HEK293 (cell line): ENCODE measurements at regions not wholly inside any gene's neighbourhood (a gene's known extent, or its start where the extent isn't known, plus 50 kb on each side); places are given as distances from the start of the nearest gene placed in this dataset.

Experiments
- CTCF ChIA-PET: fragments of 350-600 bp; formaldehyde crosslinking; extraction: SDS; loops from one replicate; lab custom pipeline; 2021; ENCODE audit warnings: antibody characterized with exemption; lab: Yijun Ruan, JAX
- POLR2A ChIA-PET: fragments of 300-600 bp; formaldehyde crosslinking; extraction: SDS; loops from one replicate; lab custom pipeline; 2020; ENCODE audit warnings: antibody characterized with exemption, inconsistent platforms; lab: Yijun Ruan, JAX
- H3K27ac ChIP-seq: fragments of 200-500 bp; sonication (Bioruptor generic); 2 replicates; pipeline ENCODE4 v1.5.1; 2014; ENCODE audit warnings: low read depth, low read length, control low read depth, inconsistent platforms; ENCODE audit errors: extremely low read depth
- H3K36me3 ChIP-seq, 2 experiments: fragments of 200-500 bp in 1 of 2; sonication (Bioruptor generic) in 1 of 2; 1 replicate in 1 of 2; 2 replicates in 1 of 2; pipeline ENCODE4 v1.5.1; 2014 to 2017; ENCODE audit warnings: inconsistent platforms in 2 of 2, low read length in 2 of 2; ENCODE audit not compliant: control insufficient read depth in 2 of 2, insufficient read depth in 1 of 2
- H3K4me1 ChIP-seq: fragments of 200-500 bp; sonication (Bioruptor generic); 2 replicates; pipeline ENCODE4 v1.5.1; 2014; ENCODE audit warnings: mild to moderate bottlenecking, low read length, inconsistent platforms; ENCODE audit not compliant: control insufficient read depth, insufficient read depth
- H3K4me3 ChIP-seq: 2 replicates; pipeline ENCODE4 v1.5.1; 2011; ENCODE audit warnings: low read depth, mild to moderate bottlenecking, control low read depth, low read length, moderate library complexity
- H3K9me3 ChIP-seq: fragments of 200-500 bp; sonication (Bioruptor generic); 2 replicates; pipeline ENCODE4 v1.5.1; 2014; ENCODE audit warnings: low read depth, low read length, inconsistent platforms; ENCODE audit not compliant: control insufficient read depth, insufficient read depth
- FEZF1 ChIP-seq: fragments of 450-650 bp; formaldehyde crosslinking; IDR thresholded peaks from 2 replicates; pipeline ENCODE4 v1.5.1; 2016; ENCODE audit warnings: missing biosample characterization, missing genetic modification characterization
- SALL2 ChIP-seq: fragments of 450-650 bp; formaldehyde crosslinking; IDR thresholded peaks from 2 replicates; pipeline ENCODE4 v1.5.0; 2017; ENCODE audit warnings: missing biosample characterization, mild to moderate bottlenecking, missing genetic modification characterization, borderline replicate concordance
- SCRT1 ChIP-seq: fragments of 450-650 bp; formaldehyde crosslinking; IDR thresholded peaks from 2 replicates; pipeline ENCODE4 v1.5.1; 2016; ENCODE audit warnings: missing biosample characterization, missing genetic modification characterization, borderline replicate concordance
- TCF7L2 ChIP-seq: IDR thresholded peaks from 2 replicates; pipeline ENCODE4 v1.6.1; 2011; ENCODE audit warnings: low read depth, mild to moderate bottlenecking, inconsistent platforms, low read length, moderate library complexity, borderline replicate concordance
- TRIM28 ChIP-seq: IDR thresholded peaks from 2 replicates; pipeline ENCODE4 v1.6.1; 2011; ENCODE audit warnings: low read length, control low read depth, borderline replicate concordance
- ZIC2 ChIP-seq: fragments of 450-650 bp; formaldehyde crosslinking; IDR thresholded peaks from 2 replicates; pipeline ENCODE4 v1.5.1; 2016; ENCODE audit warnings: missing biosample characterization, missing genetic modification characterization
- ZNF155 ChIP-seq: fragments of 450-650 bp; formaldehyde crosslinking; IDR thresholded peaks from 2 replicates; pipeline ENCODE4 v1.5.1; 2016; ENCODE audit warnings: missing biosample characterization, missing genetic modification characterization
- ZNF174 ChIP-seq: fragments of 450-650 bp; formaldehyde crosslinking; IDR thresholded peaks from 2 replicates; pipeline ENCODE4 v1.5.0; 2017; ENCODE audit warnings: missing biosample characterization, mild to moderate bottlenecking, missing genetic modification characterization
- ZNF335 ChIP-seq: fragments of 450-650 bp; formaldehyde crosslinking; conservative IDR thresholded peaks from 2 replicates; pipeline ENCODE4 v1.5.1; 2016; ENCODE audit warnings: missing biosample characterization, missing genetic modification characterization
- ZNF350 ChIP-seq: fragments of 450-650 bp; formaldehyde crosslinking; IDR thresholded peaks from 2 replicates; pipeline ENCODE4 v1.5.0; 2017; ENCODE audit warnings: missing biosample characterization, mild to moderate bottlenecking, missing genetic modification characterization
- ZNF37A ChIP-seq: fragments of 450-650 bp; IDR thresholded peaks from 2 replicates; pipeline ENCODE4 v1.5.1; 2018; ENCODE audit warnings: missing biosample characterization, missing genetic modification characterization
- ZNF560 ChIP-seq: fragments of 450-650 bp; formaldehyde crosslinking; IDR thresholded peaks from 2 replicates; pipeline ENCODE4 v1.5.1; 2017; ENCODE audit warnings: missing biosample characterization, missing genetic modification characterization, borderline replicate concordance
- ZNF561 ChIP-seq: fragments of 450-650 bp; IDR thresholded peaks from 2 replicates; pipeline ENCODE4 v1.5.1; 2018; ENCODE audit warnings: missing biosample characterization, missing genetic modification characterization, borderline replicate concordance
- ZNF585B ChIP-seq: fragments of 450-650 bp; formaldehyde crosslinking; IDR thresholded peaks from 2 replicates; pipeline ENCODE4 v1.5.1; 2016; ENCODE audit warnings: missing biosample characterization, missing genetic modification characterization
- ZNF624 ChIP-seq: fragments of 450-650 bp; formaldehyde crosslinking; IDR thresholded peaks from 2 replicates; pipeline ENCODE4 v1.5.1; 2017; ENCODE audit warnings: missing biosample characterization, missing genetic modification characterization
- ZNF837 ChIP-seq: fragments of 450-650 bp; formaldehyde crosslinking; IDR thresholded peaks from 2 replicates; pipeline ENCODE4 v1.5.1; 2016; ENCODE audit warnings: missing biosample characterization, missing genetic modification characterization
- TF ChIP-seq, protein P1 (sequence below): fragments of 450-650 bp; formaldehyde crosslinking; IDR thresholded peaks from 2 replicates; pipeline ENCODE4 v1.5.1; 2017; ENCODE audit warnings: missing biosample characterization, missing genetic modification characterization
- TF ChIP-seq, protein P2 (sequence below): fragments of 450-650 bp; formaldehyde crosslinking; IDR thresholded peaks from 2 replicates; pipeline ENCODE4 v1.5.1; 2016; ENCODE audit warnings: missing biosample characterization, missing genetic modification characterization, borderline replicate concordance

DNA sequence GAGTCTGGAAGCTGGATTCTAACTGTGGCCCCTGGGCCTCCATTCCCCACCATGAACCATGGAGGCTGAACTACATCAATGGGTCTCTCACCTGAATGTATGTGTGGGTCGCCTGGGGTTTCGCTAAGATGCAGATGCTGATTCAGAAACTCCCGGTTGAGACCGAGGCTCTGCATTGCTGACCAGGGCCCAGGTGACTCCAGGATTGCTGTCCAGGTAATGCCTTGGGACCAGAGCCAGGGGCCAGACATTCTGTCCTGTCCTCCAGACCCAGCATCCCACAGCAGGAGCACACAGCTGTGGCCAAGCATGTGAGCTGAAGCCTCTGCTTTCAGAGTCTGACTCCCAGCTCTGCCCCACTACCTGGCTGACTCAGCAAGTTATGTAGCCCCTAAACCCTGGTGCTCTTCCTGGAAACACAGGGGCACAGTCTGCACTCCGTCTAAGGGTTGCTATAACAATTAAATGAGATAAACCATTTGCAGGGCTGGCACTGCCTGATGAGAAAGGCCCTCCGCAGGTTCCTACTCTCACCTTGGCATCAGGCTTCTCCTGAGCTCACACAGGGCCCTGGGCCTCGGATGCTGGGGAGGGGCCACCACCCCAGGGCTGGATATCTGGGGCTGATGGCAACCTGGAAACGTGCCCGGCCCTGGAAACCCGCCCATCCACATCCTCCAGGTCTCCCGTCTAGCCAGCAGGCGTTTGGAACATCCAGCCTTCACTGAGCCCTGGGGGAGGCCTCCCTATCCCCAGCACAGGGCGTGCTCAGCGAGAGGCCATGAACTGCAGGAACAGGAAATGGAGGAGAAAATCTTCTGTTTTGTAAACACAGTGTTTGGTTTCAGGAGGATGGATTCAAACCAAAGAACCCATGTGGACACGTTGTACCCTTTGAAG is 175.7 kb downstream of the DLL1 start:
- Histone ChIP-seq H3K4me1 (no peaks in the 10 kb centered on the region), H3K36me3 (no peaks in the 10 kb centered on the region), H3K27ac (no peak overlapping the region), H3K4me3 (no peak overlapping the region), H3K9me3 (0 out of 2 replicates have a peak, but pooled peaks cover 2% of the 10 kb centered on the region)
- ChIA-PET POLR2A (no interaction called here), CTCF (no interaction called here)
- 0 out of 2 replicates have a peak, but pooled peaks have one; percentile 18 for TF ChIP-seq ZIC2 (tag by site-specific recombination)
- no peak for TF ChIP-seq ZNF560 (tag by site-specific recombination)

DNA sequence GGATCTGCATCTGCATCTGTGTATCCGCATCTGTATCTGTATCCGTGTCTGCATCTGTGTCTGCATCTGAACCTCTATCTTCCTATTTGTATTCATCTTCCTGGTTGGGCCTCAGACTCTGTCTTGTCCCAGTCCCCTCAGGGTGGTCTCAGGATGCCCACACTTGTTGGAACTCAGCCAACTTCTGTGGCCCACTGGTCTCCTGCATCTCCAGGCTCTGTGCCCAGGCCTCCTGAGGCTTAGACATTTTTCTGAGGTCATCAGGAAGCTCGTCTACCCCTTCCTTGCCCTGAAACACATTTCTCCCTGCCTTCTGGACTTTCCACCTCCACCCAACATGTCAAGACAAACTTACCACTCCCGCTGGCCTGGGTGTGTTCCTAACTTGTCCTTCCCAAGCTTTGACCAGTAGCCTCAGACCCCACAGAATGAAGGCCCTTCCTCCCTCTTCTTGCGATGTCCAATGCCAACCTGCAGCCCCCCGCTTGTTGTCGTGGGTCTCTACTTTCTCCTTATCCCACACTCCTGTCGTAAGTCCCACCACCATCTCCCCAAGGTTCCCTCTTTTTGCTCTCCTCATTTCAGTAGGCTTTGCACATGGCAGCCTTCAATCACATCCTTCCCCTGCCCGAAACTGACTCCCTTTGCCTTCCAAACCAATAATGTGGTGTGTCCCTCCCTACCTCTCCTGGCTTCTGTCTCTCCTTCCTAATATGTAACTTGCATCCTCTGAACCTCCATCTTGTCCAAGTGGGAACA is 176.5 kb downstream of the DLL1 start:
- H3K4me1 ChIP-seq, result no peaks in the 10 kb centered on the region
- TF ChIP-seq SALL2 (tag by site-specific recombination) (no peak), ZNF624 (tag by site-specific recombination) (no peak), ZNF585B (tag by site-specific recombination) (no peak), TCF7L2 (no peak), ZNF174 (no peak), TRIM28 (no peak), ZNF155 (tag by site-specific recombination) (no peak), ZNF837 (tag by site-specific recombination) (no peak), ZNF561 (tag by site-specific recombination) (no peak), SCRT1 (no peak), ZNF37A (tag by site-specific recombination) (no peak), ZNF350 (tag by site-specific recombination) (no peak), FEZF1 (tag by site-specific recombination) (no peak), ZNF335 (tag by site-specific recombination) (no peak)
- TF ChIP-seq, protein P1, sequence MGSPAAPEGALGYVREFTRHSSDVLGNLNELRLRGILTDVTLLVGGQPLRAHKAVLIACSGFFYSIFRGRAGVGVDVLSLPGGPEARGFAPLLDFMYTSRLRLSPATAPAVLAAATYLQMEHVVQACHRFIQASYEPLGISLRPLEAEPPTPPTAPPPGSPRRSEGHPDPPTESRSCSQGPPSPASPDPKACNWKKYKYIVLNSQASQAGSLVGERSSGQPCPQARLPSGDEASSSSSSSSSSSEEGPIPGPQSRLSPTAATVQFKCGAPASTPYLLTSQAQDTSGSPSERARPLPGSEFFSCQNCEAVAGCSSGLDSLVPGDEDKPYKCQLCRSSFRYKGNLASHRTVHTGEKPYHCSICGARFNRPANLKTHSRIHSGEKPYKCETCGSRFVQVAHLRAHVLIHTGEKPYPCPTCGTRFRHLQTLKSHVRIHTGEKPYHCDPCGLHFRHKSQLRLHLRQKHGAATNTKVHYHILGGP (tag by site-specific recombination), result no peak
- TF ChIP-seq, protein P2, sequence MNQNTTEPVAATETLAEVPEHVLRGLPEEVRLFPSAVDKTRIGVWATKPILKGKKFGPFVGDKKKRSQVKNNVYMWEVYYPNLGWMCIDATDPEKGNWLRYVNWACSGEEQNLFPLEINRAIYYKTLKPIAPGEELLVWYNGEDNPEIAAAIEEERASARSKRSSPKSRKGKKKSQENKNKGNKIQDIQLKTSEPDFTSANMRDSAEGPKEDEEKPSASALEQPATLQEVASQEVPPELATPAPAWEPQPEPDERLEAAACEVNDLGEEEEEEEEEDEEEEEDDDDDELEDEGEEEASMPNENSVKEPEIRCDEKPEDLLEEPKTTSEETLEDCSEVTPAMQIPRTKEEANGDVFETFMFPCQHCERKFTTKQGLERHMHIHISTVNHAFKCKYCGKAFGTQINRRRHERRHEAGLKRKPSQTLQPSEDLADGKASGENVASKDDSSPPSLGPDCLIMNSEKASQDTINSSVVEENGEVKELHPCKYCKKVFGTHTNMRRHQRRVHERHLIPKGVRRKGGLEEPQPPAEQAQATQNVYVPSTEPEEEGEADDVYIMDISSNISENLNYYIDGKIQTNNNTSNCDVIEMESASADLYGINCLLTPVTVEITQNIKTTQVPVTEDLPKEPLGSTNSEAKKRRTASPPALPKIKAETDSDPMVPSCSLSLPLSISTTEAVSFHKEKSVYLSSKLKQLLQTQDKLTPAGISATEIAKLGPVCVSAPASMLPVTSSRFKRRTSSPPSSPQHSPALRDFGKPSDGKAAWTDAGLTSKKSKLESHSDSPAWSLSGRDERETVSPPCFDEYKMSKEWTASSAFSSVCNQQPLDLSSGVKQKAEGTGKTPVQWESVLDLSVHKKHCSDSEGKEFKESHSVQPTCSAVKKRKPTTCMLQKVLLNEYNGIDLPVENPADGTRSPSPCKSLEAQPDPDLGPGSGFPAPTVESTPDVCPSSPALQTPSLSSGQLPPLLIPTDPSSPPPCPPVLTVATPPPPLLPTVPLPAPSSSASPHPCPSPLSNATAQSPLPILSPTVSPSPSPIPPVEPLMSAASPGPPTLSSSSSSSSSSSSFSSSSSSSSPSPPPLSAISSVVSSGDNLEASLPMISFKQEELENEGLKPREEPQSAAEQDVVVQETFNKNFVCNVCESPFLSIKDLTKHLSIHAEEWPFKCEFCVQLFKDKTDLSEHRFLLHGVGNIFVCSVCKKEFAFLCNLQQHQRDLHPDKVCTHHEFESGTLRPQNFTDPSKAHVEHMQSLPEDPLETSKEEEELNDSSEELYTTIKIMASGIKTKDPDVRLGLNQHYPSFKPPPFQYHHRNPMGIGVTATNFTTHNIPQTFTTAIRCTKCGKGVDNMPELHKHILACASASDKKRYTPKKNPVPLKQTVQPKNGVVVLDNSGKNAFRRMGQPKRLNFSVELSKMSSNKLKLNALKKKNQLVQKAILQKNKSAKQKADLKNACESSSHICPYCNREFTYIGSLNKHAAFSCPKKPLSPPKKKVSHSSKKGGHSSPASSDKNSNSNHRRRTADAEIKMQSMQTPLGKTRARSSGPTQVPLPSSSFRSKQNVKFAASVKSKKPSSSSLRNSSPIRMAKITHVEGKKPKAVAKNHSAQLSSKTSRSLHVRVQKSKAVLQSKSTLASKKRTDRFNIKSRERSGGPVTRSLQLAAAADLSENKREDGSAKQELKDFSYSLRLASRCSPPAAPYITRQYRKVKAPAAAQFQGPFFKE, result no peak
- CTCF ChIA-PET, result no interaction called here
- H3K27ac ChIP-seq, result no peak overlapping the region
- H3K36me3 ChIP-seq, result no peaks in the 10 kb centered on the region
- H3K4me3 ChIP-seq, result no peak overlapping the region
- POLR2A ChIA-PET, result no interaction called here
- no peaks in the 10 kb centered on the region for H3K9me3 ChIP-seq
